ENCODE measurements at regions not wholly inside any gene's neighbourhood (a gene's known extent, or its start where the extent isn't known, plus 50 kb on each side); places are given as distances from the start of the nearest gene placed in this dataset.

DNA sequence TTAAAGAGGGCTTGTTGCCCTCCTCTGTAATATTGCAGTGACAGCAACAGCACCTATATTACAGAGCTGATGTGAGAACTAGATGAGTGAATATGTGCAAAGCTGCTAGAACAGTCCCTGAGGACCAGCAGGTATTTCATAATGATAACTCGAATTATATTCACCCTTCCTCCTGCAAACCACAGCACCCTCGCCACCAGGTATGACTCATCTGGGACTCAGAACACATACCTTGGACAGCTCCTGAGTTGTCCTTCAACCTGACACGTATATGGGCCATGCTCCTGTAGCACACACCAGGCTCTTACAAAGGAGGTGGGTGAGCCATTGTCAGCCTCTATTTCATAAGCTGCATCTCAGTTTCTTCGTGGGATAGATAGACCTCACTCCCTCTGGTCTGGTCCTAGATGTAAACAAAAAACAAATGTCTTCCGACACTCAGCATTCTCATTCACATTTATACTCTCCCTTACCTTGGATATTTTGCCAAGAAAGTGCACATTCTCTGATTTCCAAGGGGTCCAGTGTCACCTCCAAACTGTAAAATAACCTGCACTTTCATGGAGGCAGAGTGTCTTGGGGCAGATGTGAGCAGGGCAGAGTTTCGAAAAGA, 124.5 kb downstream of the TLE3 start:
- no peaks in the 10 kb centered on the region for H3K4me1 ChIP-seq (ENCODE audit: control insufficient read depth in 1 of 2, insufficient read depth in 2 of 2, low read depth in 1 of 2, low read length in 1 of 2)
- no peak overlapping the region for H2AFZ ChIP-seq (ENCODE audit: low read depth)
- no peak overlapping the region for H3K9ac ChIP-seq
- H3K27me3 ChIP-seq (ENCODE audit: insufficient read depth), result no peaks in the 10 kb centered on the region
- ChIA-PET CTCF (no interaction called here), POLR2A (no interaction called here)
- H3K4me2 ChIP-seq, result no peak overlapping the region
- H3K36me3 ChIP-seq (replicated peaks in 1 of 2; ENCODE audit: control insufficient read depth in 1 of 2, insufficient read depth in 2 of 2, low read length in 1 of 2), result no peaks in the 10 kb centered on the region
- no peaks in the 10 kb centered on the region for H3K9me3 ChIP-seq
- 40% methylated on average over 6 of the region's 6 CpGs for WGBS (ENCODE audit: low lambda C conversion rate)
- DNase-seq, result no peak
- H4K20me1 ChIP-seq (ENCODE audit: insufficient read depth), result no peaks in the 10 kb centered on the region
- TF ChIP-seq FOXJ3 (CRISPR knock-in tag; IDR thresholded peaks at IDR 0.05) (no peak), ELF1 (IDR thresholded peaks at IDR 0.05) (no peak), RXRA (IDR thresholded peaks at IDR 0.05; ENCODE audit: borderline replicate concordance, low read depth) (no peak), YY1 (IDR thresholded peaks at IDR 0.05; ENCODE audit: low read depth) (no peak), FOXM1 (IDR thresholded peaks at IDR 0.05; ENCODE audit: low read depth) (no peak), MXI1 (IDR thresholded peaks at IDR 0.05; ENCODE audit: low read depth, low read length) (no peak), RCOR1 (IDR thresholded peaks at IDR 0.05; ENCODE audit: low read length) (no peak), SMC3 (IDR thresholded peaks at IDR 0.05; ENCODE audit: low read depth, low read length) (no peak), RAD21 (IDR thresholded peaks at IDR 0.05; ENCODE audit: low read length) (no peak), FOSL2 (IDR thresholded peaks at IDR 0.05; ENCODE audit: borderline replicate concordance, low read depth) (peak; percentile 49; the same call in 1 of the 2 replicates), RFX5 (IDR thresholded peaks at IDR 0.05; ENCODE audit: low read length) (no peak), EZH2phosphoT487 (IDR thresholded peaks at IDR 0.05; ENCODE audit: borderline replicate concordance, low read depth) (no peak), EP300 (IDR thresholded peaks at IDR 0.05; ENCODE audit: borderline replicate concordance in 1 of 2, low read depth in 1 of 2, low read length in 1 of 2) (no peak), GABPA (IDR thresholded peaks at IDR 0.05; ENCODE audit: low read depth) (no peak), SIN3A (IDR thresholded peaks at IDR 0.05; ENCODE audit: borderline replicate concordance, low read depth, low read length) (no peak), NRF1 (IDR thresholded peaks at IDR 0.05; ENCODE audit: low read depth, low read length) (no peak), NFIC (IDR thresholded peaks at IDR 0.05; ENCODE audit: borderline replicate concordance) (no peak), JUND (IDR thresholded peaks at IDR 0.05) (0 out of 2 replicates have a peak, but pooled peaks have one; percentile 10)
- TF ChIP-seq, protein P1, sequence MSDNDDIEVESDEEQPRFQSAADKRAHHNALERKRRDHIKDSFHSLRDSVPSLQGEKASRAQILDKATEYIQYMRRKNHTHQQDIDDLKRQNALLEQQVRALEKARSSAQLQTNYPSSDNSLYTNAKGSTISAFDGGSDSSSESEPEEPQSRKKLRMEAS (IDR thresholded peaks at IDR 0.05; ENCODE audit: low read depth), result no peak
- TF ChIP-seq, protein P2, sequence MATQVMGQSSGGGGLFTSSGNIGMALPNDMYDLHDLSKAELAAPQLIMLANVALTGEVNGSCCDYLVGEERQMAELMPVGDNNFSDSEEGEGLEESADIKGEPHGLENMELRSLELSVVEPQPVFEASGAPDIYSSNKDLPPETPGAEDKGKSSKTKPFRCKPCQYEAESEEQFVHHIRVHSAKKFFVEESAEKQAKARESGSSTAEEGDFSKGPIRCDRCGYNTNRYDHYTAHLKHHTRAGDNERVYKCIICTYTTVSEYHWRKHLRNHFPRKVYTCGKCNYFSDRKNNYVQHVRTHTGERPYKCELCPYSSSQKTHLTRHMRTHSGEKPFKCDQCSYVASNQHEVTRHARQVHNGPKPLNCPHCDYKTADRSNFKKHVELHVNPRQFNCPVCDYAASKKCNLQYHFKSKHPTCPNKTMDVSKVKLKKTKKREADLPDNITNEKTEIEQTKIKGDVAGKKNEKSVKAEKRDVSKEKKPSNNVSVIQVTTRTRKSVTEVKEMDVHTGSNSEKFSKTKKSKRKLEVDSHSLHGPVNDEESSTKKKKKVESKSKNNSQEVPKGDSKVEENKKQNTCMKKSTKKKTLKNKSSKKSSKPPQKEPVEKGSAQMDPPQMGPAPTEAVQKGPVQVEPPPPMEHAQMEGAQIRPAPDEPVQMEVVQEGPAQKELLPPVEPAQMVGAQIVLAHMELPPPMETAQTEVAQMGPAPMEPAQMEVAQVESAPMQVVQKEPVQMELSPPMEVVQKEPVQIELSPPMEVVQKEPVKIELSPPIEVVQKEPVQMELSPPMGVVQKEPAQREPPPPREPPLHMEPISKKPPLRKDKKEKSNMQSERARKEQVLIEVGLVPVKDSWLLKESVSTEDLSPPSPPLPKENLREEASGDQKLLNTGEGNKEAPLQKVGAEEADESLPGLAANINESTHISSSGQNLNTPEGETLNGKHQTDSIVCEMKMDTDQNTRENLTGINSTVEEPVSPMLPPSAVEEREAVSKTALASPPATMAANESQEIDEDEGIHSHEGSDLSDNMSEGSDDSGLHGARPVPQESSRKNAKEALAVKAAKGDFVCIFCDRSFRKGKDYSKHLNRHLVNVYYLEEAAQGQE (IDR thresholded peaks at IDR 0.05; ENCODE audit: low read depth, low read length), result peak; percentile 97
- TF ChIP-seq, protein P3, sequence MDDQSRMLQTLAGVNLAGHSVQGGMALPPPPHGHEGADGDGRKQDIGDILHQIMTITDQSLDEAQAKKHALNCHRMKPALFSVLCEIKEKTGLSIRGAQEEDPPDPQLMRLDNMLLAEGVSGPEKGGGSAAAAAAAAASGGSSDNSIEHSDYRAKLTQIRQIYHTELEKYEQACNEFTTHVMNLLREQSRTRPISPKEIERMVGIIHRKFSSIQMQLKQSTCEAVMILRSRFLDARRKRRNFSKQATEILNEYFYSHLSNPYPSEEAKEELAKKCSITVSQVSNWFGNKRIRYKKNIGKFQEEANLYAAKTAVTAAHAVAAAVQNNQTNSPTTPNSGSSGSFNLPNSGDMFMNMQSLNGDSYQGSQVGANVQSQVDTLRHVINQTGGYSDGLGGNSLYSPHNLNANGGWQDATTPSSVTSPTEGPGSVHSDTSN (IDR thresholded peaks at IDR 0.05), result no peak
- TF ChIP-seq, protein P4, sequence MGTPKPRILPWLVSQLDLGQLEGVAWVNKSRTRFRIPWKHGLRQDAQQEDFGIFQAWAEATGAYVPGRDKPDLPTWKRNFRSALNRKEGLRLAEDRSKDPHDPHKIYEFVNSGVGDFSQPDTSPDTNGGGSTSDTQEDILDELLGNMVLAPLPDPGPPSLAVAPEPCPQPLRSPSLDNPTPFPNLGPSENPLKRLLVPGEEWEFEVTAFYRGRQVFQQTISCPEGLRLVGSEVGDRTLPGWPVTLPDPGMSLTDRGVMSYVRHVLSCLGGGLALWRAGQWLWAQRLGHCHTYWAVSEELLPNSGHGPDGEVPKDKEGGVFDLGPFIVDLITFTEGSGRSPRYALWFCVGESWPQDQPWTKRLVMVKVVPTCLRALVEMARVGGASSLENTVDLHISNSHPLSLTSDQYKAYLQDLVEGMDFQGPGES (IDR thresholded peaks at IDR 0.05; ENCODE audit: low read depth, low read length), result no peak
- TF ChIP-seq, protein P5, sequence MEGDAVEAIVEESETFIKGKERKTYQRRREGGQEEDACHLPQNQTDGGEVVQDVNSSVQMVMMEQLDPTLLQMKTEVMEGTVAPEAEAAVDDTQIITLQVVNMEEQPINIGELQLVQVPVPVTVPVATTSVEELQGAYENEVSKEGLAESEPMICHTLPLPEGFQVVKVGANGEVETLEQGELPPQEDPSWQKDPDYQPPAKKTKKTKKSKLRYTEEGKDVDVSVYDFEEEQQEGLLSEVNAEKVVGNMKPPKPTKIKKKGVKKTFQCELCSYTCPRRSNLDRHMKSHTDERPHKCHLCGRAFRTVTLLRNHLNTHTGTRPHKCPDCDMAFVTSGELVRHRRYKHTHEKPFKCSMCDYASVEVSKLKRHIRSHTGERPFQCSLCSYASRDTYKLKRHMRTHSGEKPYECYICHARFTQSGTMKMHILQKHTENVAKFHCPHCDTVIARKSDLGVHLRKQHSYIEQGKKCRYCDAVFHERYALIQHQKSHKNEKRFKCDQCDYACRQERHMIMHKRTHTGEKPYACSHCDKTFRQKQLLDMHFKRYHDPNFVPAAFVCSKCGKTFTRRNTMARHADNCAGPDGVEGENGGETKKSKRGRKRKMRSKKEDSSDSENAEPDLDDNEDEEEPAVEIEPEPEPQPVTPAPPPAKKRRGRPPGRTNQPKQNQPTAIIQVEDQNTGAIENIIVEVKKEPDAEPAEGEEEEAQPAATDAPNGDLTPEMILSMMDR (IDR thresholded peaks at IDR 0.05), result no peak
- TF ChIP-seq, protein P6, sequence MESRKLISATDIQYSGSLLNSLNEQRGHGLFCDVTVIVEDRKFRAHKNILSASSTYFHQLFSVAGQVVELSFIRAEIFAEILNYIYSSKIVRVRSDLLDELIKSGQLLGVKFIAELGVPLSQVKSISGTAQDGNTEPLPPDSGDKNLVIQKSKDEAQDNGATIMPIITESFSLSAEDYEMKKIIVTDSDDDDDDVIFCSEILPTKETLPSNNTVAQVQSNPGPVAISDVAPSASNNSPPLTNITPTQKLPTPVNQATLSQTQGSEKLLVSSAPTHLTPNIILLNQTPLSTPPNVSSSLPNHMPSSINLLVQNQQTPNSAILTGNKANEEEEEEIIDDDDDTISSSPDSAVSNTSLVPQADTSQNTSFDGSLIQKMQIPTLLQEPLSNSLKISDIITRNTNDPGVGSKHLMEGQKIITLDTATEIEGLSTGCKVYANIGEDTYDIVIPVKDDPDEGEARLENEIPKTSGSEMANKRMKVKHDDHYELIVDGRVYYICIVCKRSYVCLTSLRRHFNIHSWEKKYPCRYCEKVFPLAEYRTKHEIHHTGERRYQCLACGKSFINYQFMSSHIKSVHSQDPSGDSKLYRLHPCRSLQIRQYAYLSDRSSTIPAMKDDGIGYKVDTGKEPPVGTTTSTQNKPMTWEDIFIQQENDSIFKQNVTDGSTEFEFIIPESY (IDR thresholded peaks at IDR 0.05; ENCODE audit: borderline replicate concordance, low read depth), result no peak
- no peak overlapping the region for H3K27ac ChIP-seq (ENCODE audit: low read depth in 2 of 2, low read length in 1 of 2)
- H3K9me2 ChIP-seq, result no peaks in the 10 kb centered on the region
- H3F3A ChIP-seq (replicated peaks; ENCODE audit: insufficient read depth), result no peaks in the 10 kb centered on the region
- H3K79me2 ChIP-seq (ENCODE audit: insufficient read depth), result no peaks in the 10 kb centered on the region
- no peak overlapping the region for H3K4me3 ChIP-seq (ENCODE audit: low read depth in 2 of 2, low read length in 1 of 2)

All from SK-N-SH (cell line).